ENCODE measurements at regions not wholly inside any gene's neighbourhood (a gene's known extent, or its start where the extent isn't known, plus 50 kb on each side); places are given as distances from the start of the nearest gene placed in this dataset.

DNA sequence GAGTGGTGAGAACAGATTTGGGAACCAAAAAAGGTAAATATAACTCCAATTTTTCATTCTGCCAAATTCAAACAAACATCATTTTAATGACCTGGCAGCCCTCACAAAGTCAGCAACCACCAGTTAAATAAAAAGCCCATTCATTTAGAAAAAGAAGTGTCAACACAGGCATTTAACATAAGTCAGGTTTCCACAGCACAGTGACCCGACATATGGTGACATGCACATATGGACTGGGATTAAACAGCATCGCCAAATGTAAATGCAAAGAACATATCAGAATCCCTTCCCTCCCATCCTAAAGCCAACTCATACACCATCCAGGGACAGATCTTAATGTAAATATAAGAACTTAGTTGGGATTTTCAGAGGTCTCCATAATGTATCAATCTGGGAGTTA, 293.2 kb downstream of the FGFR2 start:
- no peak for DNase-seq (ENCODE audit: low read depth)
- TF ChIP-seq, protein P1, sequence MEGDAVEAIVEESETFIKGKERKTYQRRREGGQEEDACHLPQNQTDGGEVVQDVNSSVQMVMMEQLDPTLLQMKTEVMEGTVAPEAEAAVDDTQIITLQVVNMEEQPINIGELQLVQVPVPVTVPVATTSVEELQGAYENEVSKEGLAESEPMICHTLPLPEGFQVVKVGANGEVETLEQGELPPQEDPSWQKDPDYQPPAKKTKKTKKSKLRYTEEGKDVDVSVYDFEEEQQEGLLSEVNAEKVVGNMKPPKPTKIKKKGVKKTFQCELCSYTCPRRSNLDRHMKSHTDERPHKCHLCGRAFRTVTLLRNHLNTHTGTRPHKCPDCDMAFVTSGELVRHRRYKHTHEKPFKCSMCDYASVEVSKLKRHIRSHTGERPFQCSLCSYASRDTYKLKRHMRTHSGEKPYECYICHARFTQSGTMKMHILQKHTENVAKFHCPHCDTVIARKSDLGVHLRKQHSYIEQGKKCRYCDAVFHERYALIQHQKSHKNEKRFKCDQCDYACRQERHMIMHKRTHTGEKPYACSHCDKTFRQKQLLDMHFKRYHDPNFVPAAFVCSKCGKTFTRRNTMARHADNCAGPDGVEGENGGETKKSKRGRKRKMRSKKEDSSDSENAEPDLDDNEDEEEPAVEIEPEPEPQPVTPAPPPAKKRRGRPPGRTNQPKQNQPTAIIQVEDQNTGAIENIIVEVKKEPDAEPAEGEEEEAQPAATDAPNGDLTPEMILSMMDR (conservative IDR thresholded peaks at IDR 0.05; ENCODE audit: low read depth, low read length) = no peak
- no peak overlapping the region for H3K4me3 ChIP-seq (ENCODE audit: low read depth, low read length)

DNA sequence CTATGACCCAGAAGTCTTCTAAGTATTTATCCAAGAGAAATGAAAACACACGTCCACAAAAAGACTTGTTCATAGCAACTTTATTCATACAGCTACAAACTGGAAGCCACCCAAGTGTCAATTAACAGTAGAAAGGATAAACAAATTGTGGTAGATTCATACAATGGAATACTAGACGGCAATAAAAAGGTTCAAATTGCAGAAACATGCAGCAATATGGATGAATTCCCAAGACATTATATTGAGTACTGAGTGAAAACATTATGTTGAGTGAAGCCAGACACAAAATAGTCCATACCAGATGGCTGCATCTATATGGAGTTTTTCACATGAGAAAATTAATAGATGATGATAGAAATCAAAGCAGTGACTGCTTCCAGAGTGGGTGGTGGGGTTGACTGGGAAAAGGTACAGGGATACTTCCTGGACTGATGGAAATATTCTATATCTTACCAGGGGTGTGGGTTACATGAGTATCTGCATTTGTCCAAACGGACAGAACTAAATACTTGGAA, 292.0 kb downstream of the FGFR2 start:
- H3K4me3 ChIP-seq (ENCODE audit: low read depth, low read length) = no peak overlapping the region
- TF ChIP-seq, protein P1 (conservative IDR thresholded peaks at IDR 0.05; ENCODE audit: low read depth, low read length) = no peak
- DNase-seq (ENCODE audit: low read depth) = no peak

DNA sequence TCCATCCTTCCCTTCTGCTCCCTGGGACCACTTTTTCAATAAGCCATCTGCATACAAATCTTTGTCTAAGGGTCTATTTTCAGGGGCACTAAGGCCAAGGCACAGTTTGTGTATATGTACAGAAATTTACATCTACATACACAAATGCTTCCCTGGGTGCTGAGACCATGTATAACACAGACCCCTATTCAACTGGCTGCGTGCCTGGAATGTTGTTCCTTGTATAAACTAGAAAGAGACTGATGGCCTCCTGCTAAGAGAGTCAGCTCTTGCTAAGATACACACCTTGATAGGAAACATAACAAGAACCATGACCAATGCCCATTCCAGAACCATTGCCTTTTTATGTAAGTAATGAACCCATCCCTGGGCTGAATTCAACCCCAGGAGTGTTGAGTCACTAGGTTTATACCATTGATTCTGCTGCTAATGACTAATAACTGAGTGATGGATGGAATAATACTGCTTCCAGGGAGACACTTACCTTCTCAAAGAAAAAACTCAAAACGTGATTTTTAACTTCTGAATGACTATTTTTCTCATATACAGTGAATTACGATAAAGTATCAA, 290.7 kb downstream of the FGFR2 start:
- H3K4me3 ChIP-seq (ENCODE audit: low read depth, low read length) = no peak overlapping the region
- TF ChIP-seq, protein P1 (conservative IDR thresholded peaks at IDR 0.05; ENCODE audit: low read depth, low read length) = no peak
- no peak for DNase-seq (ENCODE audit: low read depth)

DNA sequence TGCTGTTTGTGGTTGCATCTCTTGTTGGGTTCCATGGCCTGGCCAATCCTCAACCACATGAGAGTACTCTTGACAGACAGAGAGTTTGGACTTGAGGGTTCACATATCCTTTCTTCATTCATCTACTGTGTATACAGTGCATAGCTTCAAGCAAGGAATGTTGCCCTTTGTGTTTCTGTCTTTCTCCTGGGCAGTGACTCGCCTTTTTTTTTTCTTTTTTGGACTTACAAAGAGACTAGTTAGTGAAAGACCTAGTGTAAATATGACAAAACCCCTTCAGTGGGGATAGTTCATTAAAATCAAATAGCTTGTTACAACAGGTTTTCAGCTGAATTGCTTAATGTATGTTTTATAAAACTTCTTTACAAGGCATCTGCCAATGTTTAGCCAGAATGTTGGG, 290.2 kb downstream of the FGFR2 start:
- DNase-seq (ENCODE audit: low read depth) = no peak
- TF ChIP-seq, protein P1 (conservative IDR thresholded peaks at IDR 0.05; ENCODE audit: low read depth, low read length) = no peak
- H3K4me3 ChIP-seq (ENCODE audit: low read depth, low read length) = no peak overlapping the region

DNA sequence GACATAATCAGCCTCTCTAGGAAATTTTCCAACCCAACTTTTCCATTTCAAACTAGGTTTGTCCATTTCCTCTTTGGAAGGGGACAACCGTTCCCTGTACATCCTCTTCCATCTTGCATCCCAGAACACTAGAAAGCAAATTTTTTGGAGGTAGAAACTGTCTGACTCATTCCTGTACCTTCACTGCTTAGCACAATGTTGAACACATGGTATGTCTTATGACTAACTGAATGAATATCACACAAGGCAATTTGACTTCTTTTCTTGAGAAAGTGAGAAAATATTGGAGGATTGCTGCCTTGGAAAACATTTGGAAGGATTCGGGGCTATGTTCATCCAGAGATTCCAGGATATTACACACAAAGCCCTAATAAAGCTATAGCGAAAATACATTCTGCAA, 289.1 kb downstream of the FGFR2 start:
- TF ChIP-seq, protein P1 (conservative IDR thresholded peaks at IDR 0.05; ENCODE audit: low read depth, low read length) = no peak
- DNase-seq (ENCODE audit: low read depth) = no peak

DNA sequence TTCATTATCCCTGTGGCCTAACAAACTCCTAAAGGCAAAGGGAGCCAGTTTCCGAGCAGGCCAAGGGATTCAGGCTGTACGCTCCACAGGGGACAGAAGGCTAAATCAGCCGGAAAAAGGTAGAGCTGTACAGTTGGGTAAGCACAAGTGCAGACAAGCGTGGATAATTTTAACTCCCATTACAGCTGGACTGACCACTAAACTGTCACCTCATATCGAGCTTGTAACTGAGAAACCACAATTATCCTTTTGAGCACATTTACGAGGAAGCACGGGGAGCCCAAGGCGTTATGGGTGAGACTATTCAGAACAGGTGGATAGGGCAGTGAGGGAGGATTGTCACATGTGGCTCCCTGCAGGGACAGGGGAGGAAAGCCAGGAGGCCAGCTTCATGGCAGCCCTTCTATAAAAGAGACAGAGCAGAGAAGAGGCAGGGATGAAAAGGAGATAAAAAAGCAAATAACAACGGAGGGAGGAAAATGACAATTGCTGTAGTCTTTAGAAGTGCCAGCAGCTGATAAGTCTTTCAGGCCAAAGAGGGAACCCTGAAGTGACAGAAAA, 288.0 kb downstream of the FGFR2 start:
- TF ChIP-seq, protein P1 (conservative IDR thresholded peaks at IDR 0.05; ENCODE audit: low read depth, low read length) = no peak
- no peak overlapping the region for H3K4me3 ChIP-seq (ENCODE audit: low read depth, low read length)
- no peak for DNase-seq (ENCODE audit: low read depth)

More for the DNA sequence above, 289.1 kb downstream of the FGFR2 start:
- no peak overlapping the region for H3K4me3 ChIP-seq (ENCODE audit: low read depth, low read length)

All from choroid plexus epithelial cell (primary cell).